ENCODE measurements at regions not wholly inside any gene's neighbourhood (a gene's known extent, or its start where the extent isn't known, plus 50 kb on each side); places are given as distances from the start of the nearest gene placed in this dataset.

- intact Hi-C loops (cut with micrococcal nuclease), result no loop called here
- H3K4me1 ChIP-seq (ENCODE audit: control insufficient read depth in 2 of 2, insufficient read depth in 2 of 2, low read length in 2 of 2), result no peaks in the 10 kb centered on the region
- Mint-ChIP-seq H3K9me3 (ENCODE audit: insufficient read depth) (no peaks in the 10 kb centered on the region), H3K4me1 (no peaks in the 10 kb centered on the region), H3K4me3 (no peak overlapping the region), H3K27me3 (peaks cover 6% of the 10 kb centered on the region), H3K27ac (no peak overlapping the region)
- H3K4me3 ChIP-seq (ENCODE audit: control extremely low read depth in 1 of 5, extremely low read depth in 1 of 5, insufficient read depth in 1 of 5, low read depth in 2 of 5, low read length in 4 of 5), result no peak overlapping the region
- no peaks in the 10 kb centered on the region for H3K27me3 ChIP-seq (replicated peaks in 1 of 4; ENCODE audit: control extremely low read depth in 1 of 4, control insufficient read depth in 3 of 4, insufficient read depth in 4 of 4, low read length in 3 of 4)
- no peak overlapping the region for H2AFZ ChIP-seq (ENCODE audit: insufficient read depth, low read depth, low read length, poor library complexity, severe bottlenecking)
- no peaks in the 10 kb centered on the region for H4K20me1 ChIP-seq (ENCODE audit: control insufficient read depth, insufficient read depth, low read length, poor library complexity, severe bottlenecking)
- DNase-seq (no peak), ATAC-seq (ENCODE audit: low read depth) (no peak)
- no peaks in the 10 kb centered on the region for H3K36me3 ChIP-seq (replicated peaks in 1 of 2; ENCODE audit: control extremely low read depth in 1 of 2, control insufficient read depth in 1 of 2, extremely low read depth in 1 of 2, insufficient read depth in 2 of 2, low read length in 1 of 2)
- ChIA-PET POLR2A (no interaction called here), CTCF (no interaction called here)
- H3K4me2 ChIP-seq (replicated peaks; ENCODE audit: low read depth, low read length, poor library complexity, severe bottlenecking), result no peak overlapping the region
- H3K27ac ChIP-seq (ENCODE audit: low read length in 2 of 2), result no peak overlapping the region
- TF ChIP-seq EZH2 (IDR thresholded peaks at IDR 0.05; ENCODE audit: borderline replicate concordance, insufficient read depth, low read depth, low read length, poor library complexity, severe bottlenecking) (no peak), CTCF (IDR thresholded peaks at IDR 0.05) (no peak)
- 100% methylated on average over 2 of the region's 3 CpGs for WGBS (ENCODE audit: insufficient coverage)
- H3K9me3 ChIP-seq (ENCODE audit: control extremely low read depth in 1 of 3, control insufficient read depth in 2 of 3, insufficient read depth in 1 of 3, low read length in 2 of 3), result no peaks in the 10 kb centered on the region
- H3K9ac ChIP-seq (ENCODE audit: low read length), result no peak overlapping the region
- H3K79me2 ChIP-seq (ENCODE audit: control insufficient read depth, insufficient read depth, low read length), result no peaks in the 10 kb centered on the region
Measured at GRCh38 chr2:59259913-59260312, 1018.8 kb upstream of the FANCL start.

GRCh38 chr2:59256290-59256689 is 1015.2 kb upstream of the FANCL start:
- WGBS (ENCODE audit: insufficient coverage), result 94% methylated on average over 2 of the region's 4 CpGs
- ChIA-PET POLR2A (no interaction called here), CTCF (no interaction called here)
- TF ChIP-seq EZH2 (IDR thresholded peaks at IDR 0.05; ENCODE audit: borderline replicate concordance, insufficient read depth, low read depth, low read length, poor library complexity, severe bottlenecking) (no peak), CTCF (IDR thresholded peaks at IDR 0.05) (no peak)
- no peak overlapping the region for H3K4me2 ChIP-seq (replicated peaks; ENCODE audit: low read depth, low read length, poor library complexity, severe bottlenecking)
- no peak overlapping the region for H3K4me3 Mint-ChIP-seq
- DNase-seq, result no peak
- H3K4me3 ChIP-seq (ENCODE audit: control extremely low read depth in 1 of 5, extremely low read depth in 1 of 5, insufficient read depth in 1 of 5, low read depth in 2 of 5, low read length in 4 of 5), result no peak overlapping the region
- no peaks in the 10 kb centered on the region for H3K79me2 ChIP-seq (ENCODE audit: control insufficient read depth, insufficient read depth, low read length)
- peaks cover 10% of the 10 kb centered on the region for H3K27me3 Mint-ChIP-seq
- no peaks in the 10 kb centered on the region for H3K36me3 ChIP-seq (replicated peaks in 1 of 2; ENCODE audit: control extremely low read depth in 1 of 2, control insufficient read depth in 1 of 2, extremely low read depth in 1 of 2, insufficient read depth in 2 of 2, low read length in 1 of 2)
- ATAC-seq (ENCODE audit: low read depth), result no peak
- no peaks in the 10 kb centered on the region for H3K4me1 ChIP-seq (ENCODE audit: control insufficient read depth in 2 of 2, insufficient read depth in 2 of 2, low read length in 2 of 2)
- no peaks in the 10 kb centered on the region for H4K20me1 ChIP-seq (ENCODE audit: control insufficient read depth, insufficient read depth, low read length, poor library complexity, severe bottlenecking)
- H3K27ac ChIP-seq (ENCODE audit: low read length in 2 of 2), result no peak overlapping the region
- H3K9me3 Mint-ChIP-seq (ENCODE audit: insufficient read depth), result no peaks in the 10 kb centered on the region
- H3K9ac ChIP-seq (ENCODE audit: low read length), result no peak overlapping the region
- intact Hi-C loops (cut with micrococcal nuclease), result no loop called here
- H3K27me3 ChIP-seq (replicated peaks in 1 of 4; ENCODE audit: control extremely low read depth in 1 of 4, control insufficient read depth in 3 of 4, insufficient read depth in 4 of 4, low read length in 3 of 4), result no peaks in the 10 kb centered on the region
- H2AFZ ChIP-seq (ENCODE audit: insufficient read depth, low read depth, low read length, poor library complexity, severe bottlenecking), result no peak overlapping the region
- no peaks in the 10 kb centered on the region for H3K4me1 Mint-ChIP-seq
- no peak overlapping the region for H3K27ac Mint-ChIP-seq
- no peaks in the 10 kb centered on the region for H3K9me3 ChIP-seq (ENCODE audit: control extremely low read depth in 1 of 3, control insufficient read depth in 2 of 3, insufficient read depth in 1 of 3, low read length in 2 of 3)
